Endothelial cell of umbilical vein (primary cell): ENCODE measurements at regions not wholly inside any gene's neighbourhood (a gene's known extent, or its start where the extent isn't known, plus 50 kb on each side); places are given as distances from the start of the nearest gene placed in this dataset.

Experiments used
- BruUV-seq: library from RNA; stranded (reverse); fragments of 400-500 nt; replicated peaks from 2 replicates; lab custom pipeline; 2021; lab: Mats Ljungman, UMichigan
- CTCF ChIA-PET: fragments of 300-600, 350-600 bp; sonication (Branson Sonifier 250); formaldehyde crosslinking; loops from one replicate; lab custom pipeline; 2021; ENCODE audit warnings: antibody characterized with exemption, inconsistent platforms; lab: Charles Lee
- POLR2A ChIA-PET: fragments of 300-600, 350-600 bp; sonication (Branson Sonifier 250); formaldehyde crosslinking; loops from one replicate; lab custom pipeline; 2021; ENCODE audit warnings: antibody characterized with exemption, inconsistent platforms; lab: Charles Lee
- DNase-seq: peaks from one replicate; pipeline ENCODE4 v3.0.0-alpha.2; 2011; ENCODE audit warnings: low read depth, low spot score
- FAIRE-seq: peaks from 2 replicates; lab custom pipeline; 2011; peaks lifted over from hg19 to GRCh38; lab: Jason Lieb, UNC
- H2AFZ ChIP-seq: 2 replicates; pipeline ENCODE4 v1.6.0; 2012; ENCODE audit warnings: low read depth, low read length, control low read depth, inconsistent platforms
- H3K27ac ChIP-seq: 2 replicates; pipeline ENCODE4 v1.5.1; 2011; ENCODE audit warnings: low read depth, mild to moderate bottlenecking, control low read depth, low read length, moderate library complexity; ENCODE audit not compliant: insufficient read depth
- H3K27me3 ChIP-seq, 2 experiments: 2 replicates each; pipeline versions ENCODE4 v1.6.0 to v1.6.1; 2011; ENCODE audit warnings: low read length in 2 of 2, mixed read lengths in 1 of 2; ENCODE audit not compliant: control insufficient read depth in 2 of 2, insufficient read depth in 2 of 2
- H3K36me3 ChIP-seq, 2 experiments: 2 replicates in 1 of 2; 3 replicates in 1 of 2; pipeline ENCODE4 v1.5.1; 2011; ENCODE audit warnings: low read length in 2 of 2, mild to moderate bottlenecking in 1 of 2, moderate library complexity in 1 of 2; ENCODE audit not compliant: control insufficient read depth in 2 of 2, insufficient read depth in 2 of 2; ENCODE audit errors: extremely low read depth in 1 of 2
- H3K4me1 ChIP-seq: 3 replicates; pipeline ENCODE4 v1.5.1; 2011; ENCODE audit warnings: mild to moderate bottlenecking, low read length; ENCODE audit not compliant: control insufficient read depth, insufficient read depth; ENCODE audit errors: extremely low read depth
- H3K4me2 ChIP-seq: 2 replicates; pipeline ENCODE4 v1.6.1; 2011; ENCODE audit warnings: low read length, control low read depth, mixed read lengths; ENCODE audit not compliant: insufficient read depth
- H3K4me3 ChIP-seq, 3 experiments: fragments of 200-600 bp in 1 of 3; sonication (generic), shearing (Covaris generic) in 1 of 3; replicated peaks in 1 of 3; 2 replicates each; pipeline ENCODE4 v1.5.1; 2011 to 2016; ENCODE audit warnings: control low read depth in 3 of 3, low read length in 3 of 3, mild to moderate bottlenecking in 2 of 3, inconsistent platforms in 1 of 3, low read depth in 1 of 3, moderate library complexity in 1 of 3; ENCODE audit not compliant: insufficient read depth in 1 of 3
- H3K79me2 ChIP-seq: 2 replicates; pipeline ENCODE4 v1.6.0; 2012; ENCODE audit warnings: low read length, inconsistent platforms; ENCODE audit not compliant: control insufficient read depth, insufficient read depth
- H3K9ac ChIP-seq: replicated peaks from 2 replicates; pipeline ENCODE3; 2011; ENCODE audit warnings: low read length, control low read depth; ENCODE audit not compliant: insufficient read depth; ENCODE audit errors: extremely low read depth
- H3K9me1 ChIP-seq: replicated peaks from 3 replicates; pipeline ENCODE4 v1.6.0; 2011; ENCODE audit warnings: mild to moderate bottlenecking, low read length; ENCODE audit not compliant: control insufficient read depth, insufficient read depth; ENCODE audit errors: extremely low read depth
- H3K9me3 ChIP-seq: replicated peaks from 2 replicates; pipeline ENCODE4 v1.5.1; 2012; ENCODE audit warnings: low read length, inconsistent platforms; ENCODE audit not compliant: control insufficient read depth, insufficient read depth
- H4K20me1 ChIP-seq: replicated peaks from 2 replicates; pipeline ENCODE3; 2011; ENCODE audit warnings: mild to moderate bottlenecking, low read length; ENCODE audit not compliant: control insufficient read depth, insufficient read depth; ENCODE audit errors: extremely low read depth
- EZH2 ChIP-seq: IDR thresholded peaks from 2 replicates; pipeline ENCODE4 v1.6.1; 2012; ENCODE audit warnings: borderline replicate concordance, low read depth, mild to moderate bottlenecking, moderate library complexity, low read length, inconsistent platforms; ENCODE audit not compliant: severe bottlenecking
- FOS ChIP-seq: IDR thresholded peaks from 2 replicates; pipeline ENCODE4 v1.6.1; 2011; ENCODE audit warnings: mild to moderate bottlenecking, low read length, moderate library complexity, borderline replicate concordance; ENCODE audit not compliant: insufficient read depth
- GATA2 ChIP-seq: IDR thresholded peaks from 2 replicates; pipeline ENCODE4 v1.7.0; 2011; ENCODE audit warnings: low read depth, mild to moderate bottlenecking, moderate library complexity, mixed read lengths, low read length; ENCODE audit not compliant: insufficient read length, insufficient read depth
- JUN ChIP-seq: IDR thresholded peaks from 2 replicates; pipeline ENCODE4 v1.6.1; 2011; ENCODE audit warnings: borderline replicate concordance, low read depth; ENCODE audit not compliant: insufficient read length, insufficient read depth
- MYC ChIP-seq: IDR thresholded peaks from one replicate; pipeline ENCODE4 v1.6.1; 2011; ENCODE audit warnings: mild to moderate bottlenecking, low read depth, low read length
- POLR2A ChIP-seq: IDR thresholded peaks from 2 replicates; pipeline ENCODE4 v1.6.1; 2012; ENCODE audit warnings: low read depth, mild to moderate bottlenecking, control low read depth, low read length
- POLR2AphosphoS5 ChIP-seq: IDR thresholded peaks from 2 replicates; pipeline ENCODE4 v1.6.1; 2012; ENCODE audit warnings: low read depth, mild to moderate bottlenecking, control low read depth, low read length, moderate library complexity; ENCODE audit not compliant: insufficient read depth
- dilution Hi-C: fragments of 300-500 bp; cut with MboI; formaldehyde crosslinking; loops from one replicate; pipeline ENCODE4 v1.15.0; 2019; ENCODE audit warnings: low sequenced_read_pairs; ENCODE audit not compliant: extremely low pct_ligation_motif_present
- intact Hi-C: fragments of 100-400 bp; cut with micrococcal nuclease; formaldehyde crosslinking; loops from one replicate; pipeline ENCODE4 v1.10.0; 2022
- TF ChIP-seq, protein P1 (sequence below), 2 donors: IDR thresholded peaks; 1 replicate in 1 of 2; 2 replicates in 1 of 2; pipeline ENCODE4 v1.5.1; 2011; ENCODE audit warnings: low read length in 2 of 2, mild to moderate bottlenecking in 2 of 2, moderate library complexity in 2 of 2, control low read depth in 1 of 2, inconsistent platforms in 1 of 2, low read depth in 1 of 2; ENCODE audit not compliant: insufficient read depth in 1 of 2; ENCODE audit errors: extremely low read depth in 1 of 2
- TF ChIP-seq, protein P2 (sequence below): IDR thresholded peaks from 2 replicates; pipeline ENCODE4 v1.6.1; 2011; ENCODE audit not compliant: insufficient read depth, insufficient read length

DNA sequence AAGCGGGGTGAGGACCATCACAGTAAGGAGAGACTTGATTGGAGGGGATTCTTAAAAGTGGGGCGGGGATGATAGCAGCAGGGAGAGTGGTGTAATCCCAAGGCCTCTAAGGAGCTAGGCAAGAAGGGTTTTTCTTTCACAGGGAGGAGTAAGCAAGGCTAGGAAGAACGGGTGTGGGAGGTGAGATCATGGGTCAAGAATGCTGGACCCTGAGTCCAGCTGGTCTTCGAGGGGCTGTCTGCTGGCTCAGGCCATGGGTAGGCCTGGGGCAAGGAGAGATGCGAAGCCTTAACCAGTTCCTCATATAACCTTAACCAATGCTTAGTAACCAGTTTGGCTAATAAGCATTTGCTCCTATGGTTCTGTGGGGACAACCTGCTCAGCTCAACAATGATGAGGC lies 599.1 kb downstream of the NPHP4 start:
- intact Hi-C loops, result no loop called here
- Histone ChIP-seq H2AFZ (no peak overlapping the region), H3K27me3 (no peaks in the 10 kb centered on the region), H3K4me1 (no peaks in the 10 kb centered on the region), H3K9me3 (peaks cover 3% of the 10 kb centered on the region), H3K4me2 (no peak overlapping the region), H4K20me1 (no peaks in the 10 kb centered on the region), H3K79me2 (no peaks in the 10 kb centered on the region), H3K4me3 (no peak overlapping the region), H3K9me1 (no peaks in the 10 kb centered on the region), H3K9ac (no peak overlapping the region), H3K36me3 (no peaks in the 10 kb centered on the region), H3K27ac (no peak overlapping the region)
- ChIA-PET CTCF (no interaction called here), POLR2A (no interaction called here)
- DNase-seq (no peak), FAIRE-seq (no peak)
- dilution Hi-C loops, result no loop called here
- no TSS peak for BruUV-seq
- TF ChIP-seq, protein P1, sequence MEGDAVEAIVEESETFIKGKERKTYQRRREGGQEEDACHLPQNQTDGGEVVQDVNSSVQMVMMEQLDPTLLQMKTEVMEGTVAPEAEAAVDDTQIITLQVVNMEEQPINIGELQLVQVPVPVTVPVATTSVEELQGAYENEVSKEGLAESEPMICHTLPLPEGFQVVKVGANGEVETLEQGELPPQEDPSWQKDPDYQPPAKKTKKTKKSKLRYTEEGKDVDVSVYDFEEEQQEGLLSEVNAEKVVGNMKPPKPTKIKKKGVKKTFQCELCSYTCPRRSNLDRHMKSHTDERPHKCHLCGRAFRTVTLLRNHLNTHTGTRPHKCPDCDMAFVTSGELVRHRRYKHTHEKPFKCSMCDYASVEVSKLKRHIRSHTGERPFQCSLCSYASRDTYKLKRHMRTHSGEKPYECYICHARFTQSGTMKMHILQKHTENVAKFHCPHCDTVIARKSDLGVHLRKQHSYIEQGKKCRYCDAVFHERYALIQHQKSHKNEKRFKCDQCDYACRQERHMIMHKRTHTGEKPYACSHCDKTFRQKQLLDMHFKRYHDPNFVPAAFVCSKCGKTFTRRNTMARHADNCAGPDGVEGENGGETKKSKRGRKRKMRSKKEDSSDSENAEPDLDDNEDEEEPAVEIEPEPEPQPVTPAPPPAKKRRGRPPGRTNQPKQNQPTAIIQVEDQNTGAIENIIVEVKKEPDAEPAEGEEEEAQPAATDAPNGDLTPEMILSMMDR (IDR thresholded peaks at IDR 0.05; ENCODE audit: extremely low read depth in 1 of 2, insufficient read depth in 1 of 2, low read depth in 1 of 2, low read length in 2 of 2), result no peak
- TF ChIP-seq POLR2AphosphoS5 (no peak), MYC (no peak), FOS (no peak), JUN (no peak), POLR2A (no peak), EZH2 (no peak), GATA2 (no peak)
- TF ChIP-seq, protein P2, sequence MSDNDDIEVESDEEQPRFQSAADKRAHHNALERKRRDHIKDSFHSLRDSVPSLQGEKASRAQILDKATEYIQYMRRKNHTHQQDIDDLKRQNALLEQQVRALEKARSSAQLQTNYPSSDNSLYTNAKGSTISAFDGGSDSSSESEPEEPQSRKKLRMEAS, result no peak
